ENCODE measurements at regions not wholly inside any gene's neighbourhood (a gene's known extent, or its start where the extent isn't known, plus 50 kb on each side); places are given as distances from the start of the nearest gene placed in this dataset.

DNA sequence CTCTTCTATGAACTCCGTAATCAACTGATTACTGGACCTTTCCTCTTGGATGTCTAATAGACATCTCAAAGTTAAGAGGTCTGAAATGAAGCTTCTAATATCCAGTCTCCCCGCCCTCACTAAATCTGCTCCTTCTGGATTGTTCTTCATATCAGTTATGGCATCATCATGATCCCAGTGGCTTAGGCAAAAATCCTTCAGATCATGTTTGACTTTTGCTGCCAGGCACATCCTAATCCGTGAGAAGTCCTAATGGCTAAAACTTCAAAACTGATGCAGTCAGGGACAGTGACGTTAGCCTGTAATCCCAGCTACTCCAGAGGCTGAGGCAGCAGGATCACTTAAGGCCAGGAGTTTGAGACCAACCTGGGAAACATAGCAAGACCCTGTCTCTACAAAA is 55.1 kb upstream of the GUCY1A1 start:
- no peaks in the 10 kb centered on the region for H3F3A ChIP-seq (ENCODE audit: insufficient read depth, low read length, poor library complexity, severe bottlenecking)
- H3K4me3 ChIP-seq (ENCODE audit: low read length) = no peak overlapping the region
- no peaks in the 10 kb centered on the region for H3K9me2 ChIP-seq (ENCODE audit: insufficient read depth, low read length)
- H3K27ac ChIP-seq (ENCODE audit: low read length) = no peak overlapping the region
- H3K27me3 ChIP-seq (ENCODE audit: insufficient read depth, low read depth, low read length) = no peaks in the 10 kb centered on the region
- H3K36me3 ChIP-seq (ENCODE audit: insufficient read depth, low read length) = no peaks in the 10 kb centered on the region
- H3K4me2 ChIP-seq (ENCODE audit: low read length) = no peak overlapping the region
- TF ChIP-seq EZH2 (IDR thresholded peaks at IDR 0.05; ENCODE audit: borderline replicate concordance, insufficient read depth, low read length, poor library complexity, severe bottlenecking) = no peak
- TF ChIP-seq, protein P1, sequence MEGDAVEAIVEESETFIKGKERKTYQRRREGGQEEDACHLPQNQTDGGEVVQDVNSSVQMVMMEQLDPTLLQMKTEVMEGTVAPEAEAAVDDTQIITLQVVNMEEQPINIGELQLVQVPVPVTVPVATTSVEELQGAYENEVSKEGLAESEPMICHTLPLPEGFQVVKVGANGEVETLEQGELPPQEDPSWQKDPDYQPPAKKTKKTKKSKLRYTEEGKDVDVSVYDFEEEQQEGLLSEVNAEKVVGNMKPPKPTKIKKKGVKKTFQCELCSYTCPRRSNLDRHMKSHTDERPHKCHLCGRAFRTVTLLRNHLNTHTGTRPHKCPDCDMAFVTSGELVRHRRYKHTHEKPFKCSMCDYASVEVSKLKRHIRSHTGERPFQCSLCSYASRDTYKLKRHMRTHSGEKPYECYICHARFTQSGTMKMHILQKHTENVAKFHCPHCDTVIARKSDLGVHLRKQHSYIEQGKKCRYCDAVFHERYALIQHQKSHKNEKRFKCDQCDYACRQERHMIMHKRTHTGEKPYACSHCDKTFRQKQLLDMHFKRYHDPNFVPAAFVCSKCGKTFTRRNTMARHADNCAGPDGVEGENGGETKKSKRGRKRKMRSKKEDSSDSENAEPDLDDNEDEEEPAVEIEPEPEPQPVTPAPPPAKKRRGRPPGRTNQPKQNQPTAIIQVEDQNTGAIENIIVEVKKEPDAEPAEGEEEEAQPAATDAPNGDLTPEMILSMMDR (IDR thresholded peaks at IDR 0.05; ENCODE audit: poor library complexity, severe bottlenecking) = no peak
- TF ChIP-seq POLR2AphosphoS5 (IDR thresholded peaks at IDR 0.05) = no peak
- no peak for TF ChIP-seq TAF1 (IDR thresholded peaks at IDR 0.05; ENCODE audit: low read depth)
- TF ChIP-seq RAD21 (conservative IDR thresholded peaks at IDR 0.05) = no peak
- no peak for TF ChIP-seq MXI1 (conservative IDR thresholded peaks at IDR 0.05; ENCODE audit: poor library complexity, severe bottlenecking)
- TF ChIP-seq, protein P2, sequence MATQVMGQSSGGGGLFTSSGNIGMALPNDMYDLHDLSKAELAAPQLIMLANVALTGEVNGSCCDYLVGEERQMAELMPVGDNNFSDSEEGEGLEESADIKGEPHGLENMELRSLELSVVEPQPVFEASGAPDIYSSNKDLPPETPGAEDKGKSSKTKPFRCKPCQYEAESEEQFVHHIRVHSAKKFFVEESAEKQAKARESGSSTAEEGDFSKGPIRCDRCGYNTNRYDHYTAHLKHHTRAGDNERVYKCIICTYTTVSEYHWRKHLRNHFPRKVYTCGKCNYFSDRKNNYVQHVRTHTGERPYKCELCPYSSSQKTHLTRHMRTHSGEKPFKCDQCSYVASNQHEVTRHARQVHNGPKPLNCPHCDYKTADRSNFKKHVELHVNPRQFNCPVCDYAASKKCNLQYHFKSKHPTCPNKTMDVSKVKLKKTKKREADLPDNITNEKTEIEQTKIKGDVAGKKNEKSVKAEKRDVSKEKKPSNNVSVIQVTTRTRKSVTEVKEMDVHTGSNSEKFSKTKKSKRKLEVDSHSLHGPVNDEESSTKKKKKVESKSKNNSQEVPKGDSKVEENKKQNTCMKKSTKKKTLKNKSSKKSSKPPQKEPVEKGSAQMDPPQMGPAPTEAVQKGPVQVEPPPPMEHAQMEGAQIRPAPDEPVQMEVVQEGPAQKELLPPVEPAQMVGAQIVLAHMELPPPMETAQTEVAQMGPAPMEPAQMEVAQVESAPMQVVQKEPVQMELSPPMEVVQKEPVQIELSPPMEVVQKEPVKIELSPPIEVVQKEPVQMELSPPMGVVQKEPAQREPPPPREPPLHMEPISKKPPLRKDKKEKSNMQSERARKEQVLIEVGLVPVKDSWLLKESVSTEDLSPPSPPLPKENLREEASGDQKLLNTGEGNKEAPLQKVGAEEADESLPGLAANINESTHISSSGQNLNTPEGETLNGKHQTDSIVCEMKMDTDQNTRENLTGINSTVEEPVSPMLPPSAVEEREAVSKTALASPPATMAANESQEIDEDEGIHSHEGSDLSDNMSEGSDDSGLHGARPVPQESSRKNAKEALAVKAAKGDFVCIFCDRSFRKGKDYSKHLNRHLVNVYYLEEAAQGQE (IDR thresholded peaks at IDR 0.05; ENCODE audit: borderline replicate concordance) = no peak
- no peak for TF ChIP-seq SMC3 (conservative IDR thresholded peaks at IDR 0.05; ENCODE audit: poor library complexity)
- no peak for TF ChIP-seq EP300 (conservative IDR thresholded peaks at IDR 0.05; ENCODE audit: poor library complexity, severe bottlenecking)
- no peaks in the 10 kb centered on the region for H4K20me1 ChIP-seq (ENCODE audit: insufficient read depth)
- no peaks in the 10 kb centered on the region for H3K79me2 ChIP-seq (replicated peaks; ENCODE audit: insufficient read depth, low read length)
- no peak overlapping the region for H2AFZ ChIP-seq (ENCODE audit: low read depth, low read length)
- H3K9ac ChIP-seq (ENCODE audit: low read length) = no peak overlapping the region
- H3K9me3 ChIP-seq (ENCODE audit: low read length) = no peaks in the 10 kb centered on the region

DNA sequence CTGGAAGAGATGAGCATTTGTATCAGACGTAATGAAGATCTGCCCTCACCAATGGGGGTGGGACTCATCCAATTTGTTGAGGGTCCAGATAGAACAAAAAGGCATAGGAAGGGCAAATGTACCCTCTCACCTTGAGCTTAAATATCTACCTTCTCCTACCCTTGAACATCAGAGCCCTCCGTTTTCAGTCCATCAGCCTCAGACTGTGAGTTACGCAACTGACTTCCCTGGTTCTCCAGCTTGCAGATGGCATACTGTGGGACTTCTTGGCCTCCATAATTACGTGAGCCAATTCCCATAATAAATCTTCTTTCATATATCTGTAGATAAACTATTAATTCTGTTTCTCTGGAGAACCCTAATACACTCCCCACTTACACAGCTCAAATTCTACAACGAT is 56.5 kb upstream of the GUCY1A1 start:
- no peaks in the 10 kb centered on the region for H3K9me3 ChIP-seq (ENCODE audit: low read length)
- TF ChIP-seq RAD21 (conservative IDR thresholded peaks at IDR 0.05) (no peak), POLR2AphosphoS5 (IDR thresholded peaks at IDR 0.05) (no peak), MXI1 (conservative IDR thresholded peaks at IDR 0.05; ENCODE audit: poor library complexity, severe bottlenecking) (no peak), EZH2 (IDR thresholded peaks at IDR 0.05; ENCODE audit: borderline replicate concordance, insufficient read depth, low read length, poor library complexity, severe bottlenecking) (no peak), SMC3 (conservative IDR thresholded peaks at IDR 0.05; ENCODE audit: poor library complexity) (no peak), TAF1 (IDR thresholded peaks at IDR 0.05; ENCODE audit: low read depth) (no peak), EP300 (conservative IDR thresholded peaks at IDR 0.05; ENCODE audit: poor library complexity, severe bottlenecking) (no peak)
- TF ChIP-seq, protein P2 (IDR thresholded peaks at IDR 0.05; ENCODE audit: borderline replicate concordance) = no peak
- TF ChIP-seq, protein P1 (IDR thresholded peaks at IDR 0.05; ENCODE audit: poor library complexity, severe bottlenecking) = no peak
- H3F3A ChIP-seq (ENCODE audit: insufficient read depth, low read length, poor library complexity, severe bottlenecking) = no peaks in the 10 kb centered on the region

More for the DNA sequence above, 56.5 kb upstream of the GUCY1A1 start:
- no peak overlapping the region for H3K4me2 ChIP-seq (ENCODE audit: low read length)
- H4K20me1 ChIP-seq (ENCODE audit: insufficient read depth) = no peaks in the 10 kb centered on the region
- H3K27me3 ChIP-seq (ENCODE audit: insufficient read depth, low read depth, low read length) = no peaks in the 10 kb centered on the region
- H3K36me3 ChIP-seq (ENCODE audit: insufficient read depth, low read length) = no peaks in the 10 kb centered on the region
- H2AFZ ChIP-seq (ENCODE audit: low read depth, low read length) = no peak overlapping the region
- no peak overlapping the region for H3K27ac ChIP-seq (ENCODE audit: low read length)
- H3K79me2 ChIP-seq (replicated peaks; ENCODE audit: insufficient read depth, low read length) = no peaks in the 10 kb centered on the region
- H3K9me2 ChIP-seq (ENCODE audit: insufficient read depth, low read length) = no peaks in the 10 kb centered on the region
- no peak overlapping the region for H3K4me3 ChIP-seq (ENCODE audit: low read length)
- no peak overlapping the region for H3K9ac ChIP-seq (ENCODE audit: low read length)

Measured in neural cell (in vitro differentiated cells).